Smooth muscle cell (in vitro differentiated cells): ENCODE measurements at regions not wholly inside any gene's neighbourhood (a gene's known extent, or its start where the extent isn't known, plus 50 kb on each side); places are given as distances from the start of the nearest gene placed in this dataset.

ENCODE experiments used
- DNase-seq: peaks from one replicate; lab custom pipeline; 2025; ENCODE audit not compliant: unreplicated experiment; lab: John Stamatoyannopoulos, UW
- H2AFZ ChIP-seq: fragments of 200-600 bp; sonication (generic); 2 replicates; pipeline ENCODE4 v1.6.0; 2016; ENCODE audit warnings: antibody characterized with exemption, low read depth, mild to moderate bottlenecking
- H3F3A ChIP-seq: fragments of 200-600 bp; sonication (generic); 2 replicates; pipeline ENCODE4 v1.6.0; 2017; ENCODE audit warnings: antibody characterized with exemption, low read depth
- H3K27ac ChIP-seq: fragments of 200-600 bp; sonication (generic); 2 replicates; pipeline ENCODE4 v1.5.1; 2016; ENCODE audit warnings: low read depth, mild to moderate bottlenecking
- H3K27me3 ChIP-seq: fragments of 200-600 bp; sonication (generic); 2 replicates; pipeline ENCODE4 v1.6.1; 2016; ENCODE audit warnings: low read depth, mild to moderate bottlenecking
- H3K36me3 ChIP-seq: fragments of 200-600 bp; sonication (generic); 2 replicates; pipeline ENCODE4 v1.5.1; 2016; ENCODE audit warnings: low read depth
- H3K4me1 ChIP-seq: fragments of 200-600 bp; sonication (generic); 2 replicates; pipeline ENCODE4 v1.5.1; 2016; ENCODE audit warnings: low read depth
- H3K4me2 ChIP-seq: fragments of 200-600 bp; sonication (generic); 2 replicates; pipeline ENCODE4 v1.6.0; 2016; ENCODE audit warnings: mild to moderate bottlenecking
- H3K4me3 ChIP-seq: fragments of 200-600 bp; sonication (generic); 2 replicates; pipeline ENCODE4 v1.5.1; 2016; ENCODE audit warnings: mild to moderate bottlenecking
- H3K79me2 ChIP-seq: fragments of 200-600 bp; sonication (generic); 2 replicates; pipeline ENCODE4 v1.6.0; 2016; ENCODE audit warnings: low read depth, mild to moderate bottlenecking
- H3K9ac ChIP-seq: fragments of 200-600 bp; sonication (generic); 2 replicates; pipeline ENCODE4 v1.6.0; 2016; ENCODE audit warnings: low read depth
- H3K9me3 ChIP-seq: fragments of 200-600 bp; sonication (generic); replicated peaks from 2 replicates; pipeline ENCODE4 v1.5.1; 2016; ENCODE audit warnings: low read depth
- H4K20me1 ChIP-seq: fragments of 200-600 bp; sonication (generic); 2 replicates; pipeline ENCODE4 v1.6.0; 2016; ENCODE audit warnings: low read depth
- CTCF ChIP-seq: fragments of 200-600 bp; sonication (generic); IDR thresholded peaks from 2 replicates; pipeline ENCODE4 v1.5.1; 2017; ENCODE audit warnings: borderline replicate concordance, mild to moderate bottlenecking, antibody characterized with exemption; ENCODE audit not compliant: insufficient read depth, poor library complexity, severe bottlenecking
- WGBS: methylation state at CpG from one replicate; pipeline ENCODE4 v1.1.7; 2016; ENCODE audit warnings: low lambda C conversion rate; 5-methylcytosine and 5-hydroxymethylcytosine counted together

DNA sequence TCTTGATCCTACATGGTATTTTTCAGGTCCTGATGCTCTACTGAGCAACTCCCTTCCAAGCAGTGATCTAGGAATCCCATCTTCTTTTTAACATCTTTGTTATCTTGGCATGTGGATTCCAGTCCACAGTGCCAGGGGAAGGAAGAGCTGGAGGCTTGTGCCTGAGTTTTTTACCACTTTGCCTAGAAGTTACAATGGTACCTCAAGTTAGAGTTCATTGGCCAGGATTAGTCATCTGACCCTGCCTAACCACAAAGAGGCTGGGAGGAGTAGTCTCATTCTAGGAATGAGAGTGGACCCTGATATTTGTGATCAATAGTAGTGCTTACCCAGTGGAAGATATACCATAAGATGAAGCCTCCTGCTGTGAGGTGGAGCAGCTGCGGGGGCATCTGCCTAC, 109.3 kb downstream of the ADCYAP1 start:
- Histone ChIP-seq H3K9ac (no peak overlapping the region), H3K27ac (no peak overlapping the region), H3K4me1 (peaks cover 54% of the 10 kb centered on the region), H3F3A (no peaks in the 10 kb centered on the region), H3K4me2 (no peak overlapping the region), H3K79me2 (no peaks in the 10 kb centered on the region), H3K4me3 (no peak overlapping the region), H3K36me3 (no peaks in the 10 kb centered on the region), H4K20me1 (no peaks in the 10 kb centered on the region), H3K27me3 (no peaks in the 10 kb centered on the region), H3K9me3 (no peaks in the 10 kb centered on the region), H2AFZ (no peak overlapping the region)
- DNase-seq, result no peak
- WGBS, result 56% methylated on average over 1 of the region's 1 CpG
- TF ChIP-seq CTCF, result no peak

GRCh38 chr18:1014509-1014908, 109.8 kb downstream of the ADCYAP1 start:
- no peak overlapping the region for H3K27ac ChIP-seq
- H3K79me2 ChIP-seq, result no peaks in the 10 kb centered on the region
- no peaks in the 10 kb centered on the region for H3K36me3 ChIP-seq
- H3K9ac ChIP-seq, result no peak overlapping the region
- peaks cover 54% of the 10 kb centered on the region for H3K4me1 ChIP-seq
- no peak overlapping the region for H3K4me3 ChIP-seq
- DNase-seq, result no peak
- H3K27me3 ChIP-seq, result no peaks in the 10 kb centered on the region
- no peaks in the 10 kb centered on the region for H3K9me3 ChIP-seq
- no peak for TF ChIP-seq CTCF
- H2AFZ ChIP-seq, result no peak overlapping the region
- no peaks in the 10 kb centered on the region for H4K20me1 ChIP-seq
- WGBS, result 35% methylated on average over 6 of the region's 6 CpGs
- H3K4me2 ChIP-seq, result no peak overlapping the region
- H3F3A ChIP-seq, result no peaks in the 10 kb centered on the region

GRCh38 chr18:1014951-1015624, 110.4 kb downstream of the ADCYAP1 start:
- Histone ChIP-seq H3K9ac (peak overlapping the region; percentile 16), H3K27me3 (no peaks in the 10 kb centered on the region), H3K4me3 (no peak overlapping the region), H3K4me1 (peaks cover 54% of the 10 kb centered on the region), H3K36me3 (no peaks in the 10 kb centered on the region), H3K27ac (peak overlapping the region; percentile 42), H2AFZ (peak overlapping the region; percentile 61), H3K4me2 (peak overlapping the region; percentile 63), H3K79me2 (no peaks in the 10 kb centered on the region), H4K20me1 (no peaks in the 10 kb centered on the region), H3F3A (no peaks in the 10 kb centered on the region), H3K9me3 (no peaks in the 10 kb centered on the region)
- no peak for DNase-seq
- TF ChIP-seq CTCF, result no peak

DNA sequence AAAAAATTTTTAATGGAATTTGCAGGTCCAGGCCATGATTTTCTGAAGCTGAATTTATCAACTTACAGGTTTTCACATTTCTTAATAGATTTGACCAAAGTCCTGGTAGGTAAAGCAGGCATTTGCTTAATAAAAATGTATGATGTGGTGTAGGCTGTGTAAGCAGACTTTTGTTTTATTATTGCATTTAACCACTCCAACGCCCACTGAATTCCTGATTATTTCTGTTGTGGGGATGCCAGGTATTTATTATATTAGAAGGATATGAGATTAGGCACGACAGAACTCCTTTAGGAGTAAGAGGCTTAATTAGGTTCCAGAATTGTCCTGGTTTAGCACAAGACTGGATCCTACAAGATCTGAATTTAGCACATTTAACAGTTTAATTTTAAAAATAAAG, 111.1 kb downstream of the ADCYAP1 start:
- Histone ChIP-seq H3K79me2 (no peaks in the 10 kb centered on the region), H3K27ac (peak overlapping the region; percentile 42), H3K4me3 (no peak overlapping the region), H3K36me3 (no peaks in the 10 kb centered on the region), H3K9ac (peak overlapping the region; percentile 16), H3K4me2 (peak overlapping the region; percentile 63), H3F3A (no peaks in the 10 kb centered on the region), H4K20me1 (no peaks in the 10 kb centered on the region), H2AFZ (peak overlapping the region; percentile 61), H3K4me1 (peaks cover 54% of the 10 kb centered on the region), H3K9me3 (no peaks in the 10 kb centered on the region), H3K27me3 (no peaks in the 10 kb centered on the region)
- 42% methylated on average over 2 of the region's 2 CpGs for WGBS
- no peak for TF ChIP-seq CTCF
- DNase-seq, result no peak
